K562 (cell line): ENCODE measurements at regions not wholly inside any gene's neighbourhood (a gene's known extent, or its start where the extent isn't known, plus 50 kb on each side); places are given as distances from the start of the nearest gene placed in this dataset.

Experiments
- ATAC-seq: fragments of 200-7000 bp; cut with Tn5 transposase; 3 replicates; pipeline ENCODE4 v1.9.1; 2020; ENCODE audit warnings: moderate library complexity
- BruUV-seq: library from RNA; stranded (reverse); fragments of 400-500 nt; replicated peaks from 2 replicates; lab custom pipeline; 2021; lab: Mats Ljungman, UMichigan
- CTCF ChIA-PET: fragments of 300-600 bp; formaldehyde crosslinking; extraction: SDS; loops from one replicate; lab custom pipeline; 2021; ENCODE audit warnings: low intra/inter-chr PET ratio; lab: Yijun Ruan, JAX
- POLR2A ChIA-PET: fragments of 300-600, 350-650 bp; sonication (Branson Sonifier 250); formaldehyde crosslinking; extraction: SDS; loops from one replicate; lab custom pipeline; 2021; ENCODE audit warnings: antibody characterized with exemption, inconsistent platforms; lab: Yijun Ruan, JAX
- DNase-seq, 4 experiments: peaks; one replicate each; pipeline versions ENCODE4 v3.0.0 to v3.0.0-alpha.2; 2011 to 2018; ENCODE audit warnings: low spot score in 3 of 4, mixed read lengths in 3 of 4; ENCODE audit errors: extremely low read depth in 1 of 4
- FAIRE-seq: peaks from 2 replicates; lab custom pipeline; 2011; peaks lifted over from hg19 to GRCh38; lab: Jason Lieb, UNC
- H2AFZ ChIP-seq: 2 replicates; pipeline ENCODE4 v1.6.0; 2011; ENCODE audit warnings: low read depth, low read length, control low read depth, inconsistent platforms
- H3K27ac ChIP-seq: fragments of 200-600 bp; 3 replicates; pipeline ENCODE4 v1.8.0; 2011; ENCODE audit warnings: low read depth, mild to moderate bottlenecking, control low read depth, inconsistent platforms, low read length, moderate library complexity, mixed read lengths; ENCODE audit errors: extremely low read depth
- H3K27me3 ChIP-seq, 2 experiments: fragments of 300-600 bp in 1 of 2; 2 replicates in 1 of 2; 3 replicates in 1 of 2; pipeline versions ENCODE4 v1.6.0 to v1.8.0; 2011; ENCODE audit warnings: inconsistent platforms in 2 of 2, low read length in 2 of 2, mild to moderate bottlenecking in 1 of 2, mixed read lengths in 1 of 2, moderate library complexity in 1 of 2; ENCODE audit not compliant: control insufficient read depth in 2 of 2, insufficient read depth in 2 of 2
- H3K36me3 ChIP-seq: fragments of 300-600 bp; 3 replicates; pipeline ENCODE4 v1.8.0; 2011; ENCODE audit warnings: mild to moderate bottlenecking, low read length, inconsistent platforms; ENCODE audit not compliant: control insufficient read depth, insufficient read depth
- H3K4me1 ChIP-seq, 2 experiments: fragments of 200-600 bp in 1 of 2; replicated peaks in 1 of 2; 2 replicates in 1 of 2; 3 replicates in 1 of 2; pipeline versions ENCODE4 v1.5.1 to v1.8.0; 2011; ENCODE audit warnings: inconsistent platforms in 2 of 2, low read length in 2 of 2, mild to moderate bottlenecking in 1 of 2, mixed read lengths in 1 of 2, moderate library complexity in 1 of 2; ENCODE audit not compliant: control insufficient read depth in 2 of 2, insufficient read depth in 2 of 2
- H3K4me2 ChIP-seq: 2 replicates; pipeline ENCODE4 v1.6.1; 2011; ENCODE audit warnings: low read length, control low read depth, inconsistent platforms, mixed read lengths; ENCODE audit not compliant: insufficient read depth
- H3K4me3 ChIP-seq: fragments of 200-600 bp; sonication (generic), shearing (Covaris generic); 2 replicates; pipeline ENCODE4 v1.5.1; 2016; ENCODE audit warnings: control low read depth, inconsistent platforms
- H3K79me2 ChIP-seq: fragments of 200-600 bp; 3 replicates; pipeline ENCODE4 v1.8.0; 2011; ENCODE audit warnings: low read length, inconsistent platforms; ENCODE audit not compliant: control insufficient read depth, insufficient read depth
- H3K9ac ChIP-seq, 2 experiments: 2 replicates each; pipeline versions ENCODE4 v1.6.0 to v1.6.1; 2011; ENCODE audit warnings: low read depth in 2 of 2, low read length in 2 of 2, control low read depth in 1 of 2, inconsistent platforms in 1 of 2, mild to moderate bottlenecking in 1 of 2, mixed read lengths in 1 of 2; ENCODE audit not compliant: insufficient read depth in 1 of 2
- H3K9me1 ChIP-seq: one replicate; pipeline ENCODE4 v1.6.0; 2011; ENCODE audit warnings: inconsistent platforms, mild to moderate bottlenecking, low read length, moderate library complexity; ENCODE audit not compliant: control insufficient read depth, insufficient read depth
- H3K9me3 ChIP-seq: replicated peaks from 2 replicates; pipeline ENCODE4 v1.5.1; 2011; ENCODE audit warnings: low read depth, low read length, inconsistent platforms; ENCODE audit not compliant: control insufficient read depth, insufficient read depth
- H4K20me1 ChIP-seq: replicated peaks from 2 replicates; pipeline ENCODE4 v1.6.1; 2011; ENCODE audit warnings: low read length, inconsistent platforms, mixed read lengths; ENCODE audit not compliant: control insufficient read depth, insufficient read depth
- ARID1B ChIP-seq: fragments of 450-650 bp; IDR thresholded peaks from 2 replicates; pipeline ENCODE4 v1.6.1; 2016; ENCODE audit warnings: antibody characterized with exemption, mild to moderate bottlenecking, inconsistent platforms
- CBFB ChIP-seq: sonication (generic); formaldehyde crosslinking; IDR thresholded peaks from 2 replicates; pipeline ENCODE4 v1.4.0; 2020; ENCODE audit warnings: mild to moderate bottlenecking, missing genetic modification reagents
- GMEB1 ChIP-seq: fragments of 250-450 bp; sonication (Bioruptor Pico); IDR thresholded peaks from 2 replicates; pipeline ENCODE4 v1.4.0; 2020; ENCODE audit warnings: mild to moderate bottlenecking
- NFATC3 ChIP-seq: fragments of 450-650 bp; IDR thresholded peaks from 2 replicates; pipeline ENCODE4 v1.6.1; 2017; ENCODE audit warnings: mild to moderate bottlenecking
- RBM25 ChIP-seq: fragments of 200-400 bp; formaldehyde crosslinking; IDR thresholded peaks from 2 replicates; pipeline ENCODE4 v1.6.1; 2018; ENCODE audit warnings: low read length, low read depth, moderate library complexity; ENCODE audit not compliant: severe bottlenecking
- YBX1 ChIP-seq: fragments of 450-650 bp; IDR thresholded peaks from 2 replicates; pipeline ENCODE4 v1.7.1; 2016; ENCODE audit warnings: mild to moderate bottlenecking
- ZBTB11 ChIP-seq, 3 experiments: fragments of 200-800 bp in 1 of 3; fragments of 250-450 bp in 1 of 3; fragments of 450-650 bp in 1 of 3; sonication (Bioruptor Pico) in 1 of 3; sonication (Bioruptor generic) in 1 of 3; formaldehyde crosslinking in 1 of 3; IDR thresholded peaks; 2 replicates each; pipeline versions ENCODE4 v1.6.1 to v1.8.0; 2016 to 2022; ENCODE audit warnings: mild to moderate bottlenecking in 2 of 3, missing genetic modification characterization in 2 of 3, missing compliant biosample characterization in 1 of 3, moderate library complexity in 1 of 3
- ZNF274 ChIP-seq: IDR thresholded peaks from 2 replicates; pipeline ENCODE4 v1.6.1; 2011; ENCODE audit warnings: low read depth, mild to moderate bottlenecking, low read length, moderate library complexity, borderline replicate concordance
- ZNF41 ChIP-seq: fragments of 250-450 bp; sonication (Bioruptor Pico); conservative IDR thresholded peaks from 2 replicates; pipeline ENCODE4 v1.4.0; 2020; ENCODE audit warnings: mild to moderate bottlenecking
- ZNF639 ChIP-seq, 2 experiments: fragments of 200-800 bp in 1 of 2; sonication (Bioruptor generic) in 1 of 2; sonication (generic) in 1 of 2; formaldehyde crosslinking in 1 of 2; IDR thresholded peaks in 1 of 2; conservative IDR thresholded peaks in 1 of 2; 2 replicates each; pipeline versions ENCODE4 v1.5.0 to v1.6.1; 2016 to 2020; ENCODE audit warnings: missing compliant biosample characterization in 1 of 2, missing genetic modification characterization in 1 of 2, missing genetic modification reagents in 1 of 2
- WGBS: fragments of 100-300 bp; shearing (Covaris generic); methylation state at CpG from one replicate; pipeline ENCODE4 v1.1.6; 2016; ENCODE audit warnings: low coverage, mixed read lengths; ENCODE audit not compliant: insufficient coverage; ENCODE audit errors: missing lambda C conversion rate; 5-methylcytosine and 5-hydroxymethylcytosine counted together
- in situ Hi-C: fragments of 300-500 bp; cut with MboI; formaldehyde crosslinking; loops from 4 replicates; pipeline ENCODE4 v1.15.0; 2018; ENCODE audit warnings: inconsistent platforms, mixed read lengths
- intact Hi-C: fragments of 100-400 bp; cut with micrococcal nuclease; formaldehyde crosslinking; loops from 2 replicates; pipeline ENCODE4 v1.14.2; 2022

GRCh38 chr10:120988751-120989150 lies 137.6 kb downstream of the WDR11 start (continued):
- TF ChIP-seq GMEB1, result no peak
- TF ChIP-seq ZNF639 (CRISPR knock-in tag; conservative IDR thresholded peaks at IDR 0.05 in 1 of 2, IDR thresholded peaks at IDR 0.05 in 1 of 2), result no peak
- no peak for TF ChIP-seq ZNF274
- TF ChIP-seq RBM25, result no peak
- TF ChIP-seq ZNF41 (CRISPR knock-in tag), result no peak
- no peak for TF ChIP-seq NFATC3

GRCh38 chr10:120989279-120989678 lies 138.1 kb downstream of the WDR11 start:
- no TSS peak for BruUV-seq
- no peaks in the 10 kb centered on the region for H3K4me1 ChIP-seq
- H3K4me3 ChIP-seq, result no peak overlapping the region
- H3K9me1 ChIP-seq, result no peaks in the 10 kb centered on the region
- no peak overlapping the region for H3K27ac ChIP-seq
- H3K36me3 ChIP-seq, result no peaks in the 10 kb centered on the region
- H4K20me1 ChIP-seq, result no peaks in the 10 kb centered on the region
- ATAC-seq (no peak), DNase-seq (no peak), FAIRE-seq (no peak)
- 0% methylated on average over 1 of the region's 2 CpGs for WGBS
- H3K9me3 ChIP-seq, result no peaks in the 10 kb centered on the region
- H3K79me2 ChIP-seq, result no peaks in the 10 kb centered on the region
- in situ Hi-C loops, result no loop called here
- intact Hi-C loops, result no loop called here
- no peak overlapping the region for H2AFZ ChIP-seq
- no peak overlapping the region for H3K4me2 ChIP-seq
- no peaks in the 10 kb centered on the region for H3K27me3 ChIP-seq
- ChIA-PET CTCF (no interaction called here), POLR2A (no interaction called here)
- no peak overlapping the region for H3K9ac ChIP-seq
- TF ChIP-seq ARID1B, result no peak
- TF ChIP-seq ZBTB11 (CRISPR knock-in tag; IDR thresholded peaks at IDR 0.05), result no peak
- TF ChIP-seq YBX1, result no peak
- TF ChIP-seq CBFB (CRISPR knock-in tag), result no peak
